Mesendoderm (in vitro differentiated cells): ENCODE measurements at regions not wholly inside any gene's neighbourhood (a gene's known extent, or its start where the extent isn't known, plus 50 kb on each side); places are given as distances from the start of the nearest gene placed in this dataset.
"Not testable (repeated sequence)": the region's sequence is repeated elsewhere in the genome, so short reads cannot be mapped to it uniquely, and the experiment has no call there.

Experiments
- DNase-seq: peaks from one replicate; pipeline ENCODE4 v3.0.0; 2013
- H2AK5ac ChIP-seq: 2 replicates; pipeline ENCODE4 v1.6.1; 2013; ENCODE audit warnings: low read length, inconsistent platforms
- H2BK120ac ChIP-seq: 2 replicates; pipeline ENCODE4 v1.6.1; 2013; ENCODE audit warnings: low read depth, mild to moderate bottlenecking, low read length, moderate library complexity, mixed read lengths
- H2BK15ac ChIP-seq: replicated peaks from 2 replicates; pipeline ENCODE4 v1.6.1; 2013; ENCODE audit warnings: low read depth, mild to moderate bottlenecking, moderate library complexity
- H2BK5ac ChIP-seq: 2 replicates; pipeline ENCODE4 v1.6.1; 2013; ENCODE audit warnings: low read length, inconsistent platforms
- H3K18ac ChIP-seq: 2 replicates; pipeline ENCODE4 v1.6.1; 2013; ENCODE audit warnings: mild to moderate bottlenecking, low read length, mixed read lengths
- H3K23ac ChIP-seq: one replicate; pipeline ENCODE4 v1.6.1; 2013; ENCODE audit warnings: low read length
- H3K27ac ChIP-seq: 2 replicates; pipeline ENCODE4 v1.5.1; 2013; ENCODE audit warnings: low read depth, mild to moderate bottlenecking, inconsistent platforms, low read length, moderate library complexity
- H3K27me3 ChIP-seq: 2 replicates; pipeline ENCODE4 v1.6.1; 2013; ENCODE audit warnings: low read length, control low read depth, mild to moderate bottlenecking, inconsistent platforms; ENCODE audit not compliant: insufficient read depth, poor library complexity
- H3K36me3 ChIP-seq: 2 replicates; pipeline ENCODE4 v1.6.1; 2013; ENCODE audit warnings: low read length, inconsistent platforms; ENCODE audit not compliant: control insufficient read depth, insufficient read depth
- H3K4ac ChIP-seq: one replicate; pipeline ENCODE4 v1.6.1; 2013; ENCODE audit warnings: low read depth, mild to moderate bottlenecking, low read length, moderate library complexity
- H3K4me1 ChIP-seq: 2 replicates; pipeline ENCODE4 v1.6.1; 2013; ENCODE audit warnings: low read depth, low read length, inconsistent platforms; ENCODE audit not compliant: control insufficient read depth
- H3K4me2 ChIP-seq: 2 replicates; pipeline ENCODE4 v1.6.1; 2013; ENCODE audit warnings: low read length
- H3K4me3 ChIP-seq: 2 replicates; pipeline ENCODE4 v1.5.1; 2013; ENCODE audit warnings: mild to moderate bottlenecking, low read length
- H3K56ac ChIP-seq: one replicate; pipeline ENCODE4 v1.6.1; 2013; ENCODE audit warnings: low read length
- H3K79me1 ChIP-seq: 2 replicates; pipeline ENCODE4 v1.6.1; 2013; ENCODE audit warnings: low read length, inconsistent platforms
- H3K79me2 ChIP-seq: 2 replicates; pipeline ENCODE4 v1.6.1; 2013; ENCODE audit warnings: mild to moderate bottlenecking, low read length; ENCODE audit not compliant: control insufficient read depth, insufficient read depth
- H3K9ac ChIP-seq: 2 replicates; pipeline ENCODE4 v1.6.1; 2013; ENCODE audit warnings: low read length, inconsistent platforms
- H4K5ac ChIP-seq: one replicate; pipeline ENCODE4 v1.6.1; 2013; ENCODE audit warnings: low read length
- H4K8ac ChIP-seq: one replicate; pipeline ENCODE4 v1.6.1; 2013; ENCODE audit warnings: low read depth, mild to moderate bottlenecking, control low read depth, low read length, moderate library complexity
- WGBS: extraction: QIAGEN DNeasy Blood & Tissue Kit; methylation state at CpG from one replicate; pipeline ENCODE4 v1.1.7; 2013; ENCODE audit warnings: low lambda C conversion rate, missing lambda C conversion rate; ENCODE audit not compliant: insufficient coverage; ENCODE audit errors: extremely low coverage; 5-methylcytosine and 5-hydroxymethylcytosine counted together

- Histone ChIP-seq H3K23ac (no peak overlapping the region), H3K79me2 (no peaks in the 10 kb centered on the region), H3K79me1 (no peaks in the 10 kb centered on the region), H3K4me1 (no peaks in the 10 kb centered on the region), H2BK120ac (no peak overlapping the region), H2BK5ac (no peak overlapping the region), H3K36me3 (no peaks in the 10 kb centered on the region), H3K27me3 (no peaks in the 10 kb centered on the region), H3K9ac (no peak overlapping the region), H4K8ac (no peak overlapping the region), H3K27ac (no peak overlapping the region), H2BK15ac (no peak overlapping the region), H3K4me3 (no peak overlapping the region), H2AK5ac (no peak overlapping the region), H3K4me2 (no peak overlapping the region), H4K5ac (no peak overlapping the region), H3K4ac (no peak overlapping the region), H3K18ac (no peak overlapping the region), H3K56ac (no peak overlapping the region)
- no CpG with 5 or more reads among the region's 2 CpGs for WGBS
- no peak for DNase-seq
These were observed 436.8 kb upstream of the NR5A2 start for GRCh38 chr1:199590708-199591107.

DNA sequence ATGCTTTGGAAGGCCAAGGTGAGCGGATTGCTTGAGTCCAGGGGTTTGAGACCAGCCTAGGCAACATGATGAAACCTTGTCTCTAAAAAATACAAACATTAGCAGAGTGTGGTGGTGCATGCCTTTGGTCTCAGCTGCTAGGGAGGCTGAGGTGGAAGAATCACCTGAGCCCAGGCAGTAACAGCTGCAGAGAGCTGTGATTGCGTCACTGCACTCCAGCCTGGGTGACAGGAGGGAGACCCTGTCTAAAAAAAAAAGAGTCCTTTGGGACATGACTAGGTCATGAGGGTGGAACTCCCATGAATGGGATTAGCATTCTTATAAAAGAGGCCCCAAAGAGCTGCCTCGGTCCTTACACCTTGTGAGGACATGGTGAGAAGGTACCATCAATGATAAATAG lies 436.0 kb upstream of the NR5A2 start:
- H3K56ac ChIP-seq, result no peak overlapping the region

GRCh38 chr1:199593475-199593874 lies 434.0 kb upstream of the NR5A2 start:
- Histone ChIP-seq H3K4ac (no peak overlapping the region), H3K4me2 (no peak overlapping the region), H3K9ac (no peak overlapping the region), H2AK5ac (no peak overlapping the region), H2BK5ac (no peak overlapping the region), H3K79me1 (no peaks in the 10 kb centered on the region), H2BK120ac (no peak overlapping the region), H3K23ac (no peak overlapping the region), H3K4me3 (no peak overlapping the region), H3K27me3 (no peaks in the 10 kb centered on the region), H4K8ac (no peak overlapping the region), H3K36me3 (no peaks in the 10 kb centered on the region), H3K56ac (no peak overlapping the region), H3K27ac (no peak overlapping the region), H3K4me1 (no peaks in the 10 kb centered on the region), H2BK15ac (no peak overlapping the region), H3K79me2 (no peaks in the 10 kb centered on the region), H4K5ac (no peak overlapping the region), H3K18ac (no peak overlapping the region)
- no CpG with 5 or more reads among the region's 6 CpGs for WGBS
- peak; percentile 28 for DNase-seq

More for the DNA sequence above, 436.0 kb upstream of the NR5A2 start:
- no peak overlapping the region for H2BK5ac ChIP-seq
- H3K4me2 ChIP-seq, result no peak overlapping the region
- no peaks in the 10 kb centered on the region for H3K36me3 ChIP-seq
- no peak overlapping the region for H4K8ac ChIP-seq
- no peak overlapping the region for H2BK15ac ChIP-seq
- no peak overlapping the region for H3K9ac ChIP-seq
- no CpG with 5 or more reads among the region's 3 CpGs for WGBS
- H2BK120ac ChIP-seq, result no peak overlapping the region
- H3K79me1 ChIP-seq, result no peaks in the 10 kb centered on the region
- no peak overlapping the region for H3K4ac ChIP-seq
- no peak overlapping the region for H2AK5ac ChIP-seq
- H3K4me3 ChIP-seq, result no peak overlapping the region
- no peaks in the 10 kb centered on the region for H3K27me3 ChIP-seq
- H3K27ac ChIP-seq, result no peak overlapping the region
- no peak overlapping the region for H4K5ac ChIP-seq
- no peaks in the 10 kb centered on the region for H3K79me2 ChIP-seq
- no peak overlapping the region for H3K18ac ChIP-seq
- DNase-seq, result no peak
- no peak overlapping the region for H3K23ac ChIP-seq
- H3K4me1 ChIP-seq, result no peaks in the 10 kb centered on the region

DNA sequence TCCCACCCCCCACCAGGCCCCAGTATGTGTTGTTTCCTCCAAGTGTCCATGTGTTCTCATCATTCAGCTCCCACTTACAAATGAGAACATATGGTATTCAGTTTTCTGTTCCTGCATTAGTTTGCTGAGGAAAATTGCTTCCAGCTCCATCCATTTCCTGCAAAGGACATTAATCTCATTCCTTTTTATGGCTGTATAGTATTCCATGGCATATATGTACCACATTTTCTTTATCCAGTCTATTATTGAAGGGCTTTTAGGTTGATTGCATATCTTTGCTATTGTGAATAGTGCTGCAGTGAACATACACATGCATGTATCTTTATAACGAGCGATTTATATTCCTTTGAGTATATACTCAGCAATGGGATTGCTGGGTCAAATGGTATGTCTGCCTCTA lies 431.1 kb upstream of the NR5A2 start:
- not testable (repeated sequence) for H2BK120ac ChIP-seq, H3K9ac ChIP-seq, H4K5ac ChIP-seq, H3K36me3 ChIP-seq, H3K27me3 ChIP-seq, H3K4me1 ChIP-seq, H3K23ac ChIP-seq, H3K18ac ChIP-seq, H3K4me3 ChIP-seq, H3K56ac ChIP-seq, H3K79me1 ChIP-seq, H2AK5ac ChIP-seq, H3K79me2 ChIP-seq, H2BK15ac ChIP-seq, DNase-seq, H3K4ac ChIP-seq, H2BK5ac ChIP-seq, H3K27ac ChIP-seq, H3K4me2 ChIP-seq, H4K8ac ChIP-seq
- WGBS, result no CpG with 5 or more reads among the region's 2 CpGs

- no peak overlapping the region for H3K27ac ChIP-seq
- H3K9ac ChIP-seq, result no peak overlapping the region
- H2BK120ac ChIP-seq, result no peak overlapping the region
- H3K4ac ChIP-seq, result no peak overlapping the region
- H3K4me3 ChIP-seq, result no peak overlapping the region
- H3K79me1 ChIP-seq, result no peaks in the 10 kb centered on the region
- H3K23ac ChIP-seq, result no peak overlapping the region
- H2BK5ac ChIP-seq, result no peak overlapping the region
- no peak overlapping the region for H4K8ac ChIP-seq
- no peaks in the 10 kb centered on the region for H3K79me2 ChIP-seq
- no peaks in the 10 kb centered on the region for H3K27me3 ChIP-seq
- H4K5ac ChIP-seq, result no peak overlapping the region
- DNase-seq, result no peak
- no peak overlapping the region for H3K56ac ChIP-seq
- no peak overlapping the region for H3K4me2 ChIP-seq
- no peaks in the 10 kb centered on the region for H3K36me3 ChIP-seq
- no peak overlapping the region for H2AK5ac ChIP-seq
- H2BK15ac ChIP-seq, result no peak overlapping the region
- no peaks in the 10 kb centered on the region for H3K4me1 ChIP-seq
- no peak overlapping the region for H3K18ac ChIP-seq
- no CpG with 5 or more reads among the region's 3 CpGs for WGBS
These were observed 430.4 kb upstream of the NR5A2 start for GRCh38 chr1:199597152-199597551.

GRCh38 chr1:199608414-199608813 lies 419.1 kb upstream of the NR5A2 start:
- Histone ChIP-seq H3K27ac (no peak overlapping the region), H4K8ac (no peak overlapping the region), H3K56ac (no peak overlapping the region), H3K23ac (no peak overlapping the region), H2AK5ac (no peak overlapping the region), H3K4me1 (no peaks in the 10 kb centered on the region), H2BK15ac (no peak overlapping the region), H2BK120ac (no peak overlapping the region), H3K18ac (no peak overlapping the region), H3K79me2 (no peaks in the 10 kb centered on the region), H3K9ac (no peak overlapping the region), H3K27me3 (no peaks in the 10 kb centered on the region), H3K79me1 (no peaks in the 10 kb centered on the region), H3K4ac (no peak overlapping the region), H3K4me2 (no peak overlapping the region), H2BK5ac (no peak overlapping the region), H3K4me3 (no peak overlapping the region), H4K5ac (no peak overlapping the region), H3K36me3 (no peaks in the 10 kb centered on the region)
- DNase-seq, result no peak
- WGBS, result no CpG with 5 or more reads among the region's 4 CpGs
